COLO668 (cell line): ENCODE measurements at regions not wholly inside any gene's neighbourhood (a gene's known extent, or its start where the extent isn't known, plus 50 kb on each side); places are given as distances from the start of the nearest gene placed in this dataset.

Experiments
- DNase-seq: peaks from one replicate; lab custom pipeline; 2025; ENCODE audit not compliant: unreplicated experiment; lab: John Stamatoyannopoulos, UW

DNA sequence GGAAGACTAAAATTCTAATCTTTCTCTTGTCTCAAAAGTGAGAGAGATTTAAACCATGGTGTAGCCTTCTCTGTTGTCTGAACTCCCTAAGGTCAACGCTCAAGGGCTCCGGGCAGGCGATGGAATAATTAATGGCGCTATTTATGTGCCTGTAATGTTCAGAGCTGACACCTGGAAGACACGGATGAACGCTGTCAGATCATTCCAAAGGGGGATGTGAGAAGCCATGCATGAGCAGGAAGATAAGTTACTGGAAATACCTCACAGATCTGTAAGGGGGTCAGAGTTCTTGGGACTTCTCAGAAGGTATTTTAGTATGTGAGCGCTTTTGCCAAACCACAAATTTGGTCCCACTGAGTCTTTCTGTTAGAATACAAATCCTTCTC, 73.3 kb upstream of the MTPN start:
- no peak for DNase-seq

DNA sequence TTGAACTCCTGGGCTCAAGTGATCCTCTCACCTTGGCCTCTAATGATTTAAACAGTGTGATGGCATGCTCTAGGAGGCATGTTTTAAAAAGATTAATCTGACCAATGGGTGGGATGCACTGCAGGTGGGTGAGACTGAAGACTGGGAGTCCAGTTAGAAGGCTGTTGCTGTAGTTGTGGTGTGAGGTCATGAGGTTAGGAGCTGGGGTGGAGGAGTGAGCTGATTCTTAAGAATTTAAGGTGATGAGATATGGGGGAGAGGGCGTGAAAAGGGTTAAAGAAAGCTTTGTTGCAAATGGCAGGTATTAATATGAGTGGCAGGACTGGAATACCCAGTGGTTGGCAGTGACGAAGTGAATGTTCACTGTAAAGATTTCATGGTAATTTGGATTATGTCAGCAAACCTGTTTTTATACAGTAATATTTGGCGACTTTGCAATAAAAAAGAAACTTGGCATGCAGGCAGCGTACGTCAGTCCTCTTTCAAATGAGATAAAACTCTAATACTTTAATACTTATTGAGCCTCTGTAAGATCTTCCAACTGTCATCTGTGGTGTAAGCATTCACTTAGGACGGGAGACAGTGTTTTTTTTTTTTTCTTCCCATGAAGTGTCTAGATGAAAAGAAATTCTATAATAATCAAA, 72.8 kb upstream of the MTPN start:
- DNase-seq = no peak

DNA sequence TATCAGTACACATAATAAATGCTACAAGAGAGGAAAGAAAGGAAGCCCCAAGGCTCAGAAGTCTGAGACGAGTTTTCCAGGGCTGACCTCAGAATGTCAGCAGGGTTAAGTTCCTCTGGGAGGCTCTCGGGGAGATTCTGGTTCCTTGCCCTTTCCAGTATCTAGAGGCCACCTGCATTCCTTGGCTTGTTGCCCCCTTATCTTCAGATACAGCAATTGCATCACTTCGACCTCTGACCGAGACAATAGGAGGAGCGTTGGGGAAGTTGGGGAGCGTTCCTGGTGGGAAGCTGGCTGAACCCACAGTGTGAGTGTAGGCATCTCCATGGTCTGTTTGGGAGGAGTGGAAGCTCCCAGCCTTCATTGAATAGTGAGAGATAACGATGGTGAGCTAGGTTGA, 72.0 kb upstream of the MTPN start:
- no peak for DNase-seq

DNA sequence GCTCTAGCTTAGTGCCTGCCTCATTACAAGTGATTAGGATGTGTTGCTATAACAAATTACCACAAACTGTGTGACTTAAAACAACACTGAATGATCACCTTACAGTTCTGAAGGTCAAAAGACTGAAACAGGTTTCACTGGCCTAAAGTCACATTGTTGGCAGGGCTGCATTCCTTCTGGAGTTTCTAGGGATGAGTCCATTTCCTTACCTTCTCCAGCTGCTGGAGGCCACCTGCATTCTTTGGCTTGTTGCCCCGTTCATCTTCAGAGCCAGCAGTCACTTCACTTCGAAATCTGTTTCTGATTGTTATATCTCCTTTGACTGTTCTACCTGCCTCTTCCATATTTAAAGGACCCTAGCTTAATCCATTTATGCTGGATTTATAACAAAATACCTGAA, 69.4 kb upstream of the MTPN start:
- no peak for DNase-seq

DNA sequence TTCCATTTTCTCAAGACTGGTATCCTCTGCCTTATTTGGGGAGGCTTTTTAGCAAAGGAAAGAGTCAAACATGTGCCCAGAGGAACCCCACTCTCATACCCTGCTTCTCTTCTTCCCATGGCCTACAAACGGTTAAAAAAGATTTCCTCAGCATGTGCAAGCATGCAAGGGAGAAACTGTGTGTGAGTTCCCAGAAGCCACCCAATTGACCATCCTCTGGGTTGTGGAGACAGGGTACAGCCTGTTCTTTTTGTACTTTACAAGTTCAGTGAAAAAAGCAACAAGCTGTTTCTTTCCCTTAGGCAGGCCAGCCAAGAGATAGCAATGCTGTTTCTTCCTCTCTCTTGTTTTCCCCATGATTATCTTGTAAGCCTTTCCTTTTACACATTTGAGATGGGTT, 68.8 kb upstream of the MTPN start:
- no peak for DNase-seq

DNA sequence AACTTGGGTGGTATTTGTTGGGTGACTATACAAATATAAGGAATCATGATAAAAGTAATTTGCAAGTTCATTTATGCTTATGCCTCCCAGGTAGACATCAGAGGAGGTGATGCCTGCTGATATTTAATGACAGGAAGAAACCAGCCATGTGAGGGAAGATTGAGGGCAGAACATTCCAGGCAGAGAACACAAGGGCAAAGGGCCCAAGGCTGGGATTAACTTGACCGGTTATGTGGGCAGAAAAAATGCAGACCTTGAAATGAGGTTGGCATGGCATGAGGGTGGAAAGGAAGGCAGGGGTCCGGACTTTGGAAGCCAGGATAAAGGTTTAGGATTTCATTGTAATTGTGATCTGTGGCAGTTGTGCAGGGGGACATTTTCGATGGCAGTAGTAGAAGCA, 68.0 kb upstream of the MTPN start:
- no peak for DNase-seq

DNA sequence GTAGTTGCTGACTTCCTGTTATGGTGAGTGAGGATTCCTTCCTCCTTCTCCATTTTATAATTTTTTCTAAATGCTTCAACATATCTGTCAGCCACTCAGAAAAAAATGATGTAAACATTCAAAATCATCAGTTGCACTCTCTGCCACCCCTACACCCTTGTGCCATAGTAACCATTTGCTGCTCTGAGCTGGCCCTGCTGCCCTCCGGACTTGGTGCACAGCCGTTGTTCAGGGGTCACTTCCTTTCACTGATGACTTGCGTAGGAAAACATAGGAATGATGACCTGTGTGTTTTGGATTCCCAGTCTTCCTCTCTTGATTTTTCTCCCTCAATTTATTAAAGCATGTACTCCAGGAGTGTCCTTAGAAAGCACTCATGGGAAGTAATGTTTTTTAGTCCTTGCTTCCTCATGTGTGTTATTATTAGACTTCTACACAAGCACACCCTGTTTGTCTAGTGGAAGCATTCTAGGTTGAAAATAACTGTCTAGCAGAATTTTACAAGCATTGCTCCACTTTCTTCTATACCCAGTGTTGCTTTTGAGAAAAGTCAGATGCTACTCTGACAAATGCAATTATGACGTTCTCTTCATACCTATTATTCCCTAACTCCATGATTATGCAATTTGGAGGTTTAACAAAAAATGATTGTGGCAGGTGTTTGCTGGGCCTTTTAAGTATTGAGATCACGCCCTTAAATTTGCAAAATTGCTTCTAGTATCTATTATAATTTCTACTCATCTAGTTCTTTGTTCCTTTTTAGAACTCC, 62.6 kb upstream of the MTPN start:
- no peak for DNase-seq

DNA sequence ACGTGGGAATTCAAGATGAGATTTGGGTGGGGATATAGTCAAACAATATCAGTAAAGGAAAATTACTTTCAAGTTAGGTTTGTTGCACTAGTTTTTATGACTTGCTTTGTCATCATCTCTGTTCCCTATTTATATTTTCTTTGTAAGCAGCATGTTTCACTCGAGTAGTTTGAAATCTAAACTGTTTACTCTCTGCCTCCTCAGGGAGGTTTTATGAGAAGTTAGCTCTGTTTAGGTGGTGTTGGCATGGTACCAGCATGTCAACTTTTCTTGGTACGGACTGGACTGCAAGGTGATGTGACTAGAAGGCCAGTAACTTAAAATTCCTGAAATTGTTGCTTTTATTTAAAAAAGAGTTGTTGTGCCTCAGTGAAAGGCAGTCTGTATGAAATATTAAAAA, 59.2 kb upstream of the MTPN start:
- DNase-seq = no peak

DNA sequence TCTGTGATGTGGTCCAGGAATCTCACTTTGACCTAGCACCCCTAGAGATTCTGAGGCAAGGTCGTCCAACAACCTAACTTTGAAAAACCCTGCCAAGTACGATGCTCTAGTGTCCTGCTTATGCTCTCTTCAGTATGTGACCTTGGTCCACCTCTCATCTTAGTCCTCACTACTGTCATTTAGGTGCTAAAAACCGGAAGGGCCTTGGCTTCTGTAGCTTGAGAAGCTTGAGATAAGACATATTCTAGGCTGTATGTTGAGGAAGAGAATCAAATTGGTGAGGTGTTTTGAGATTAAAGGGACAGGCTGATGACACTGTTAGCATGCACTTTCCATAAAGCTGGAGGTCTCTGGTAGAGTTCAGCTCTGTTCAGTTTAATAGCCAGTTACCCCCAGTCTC, 57.0 kb upstream of the MTPN start:
- DNase-seq = no peak

DNA sequence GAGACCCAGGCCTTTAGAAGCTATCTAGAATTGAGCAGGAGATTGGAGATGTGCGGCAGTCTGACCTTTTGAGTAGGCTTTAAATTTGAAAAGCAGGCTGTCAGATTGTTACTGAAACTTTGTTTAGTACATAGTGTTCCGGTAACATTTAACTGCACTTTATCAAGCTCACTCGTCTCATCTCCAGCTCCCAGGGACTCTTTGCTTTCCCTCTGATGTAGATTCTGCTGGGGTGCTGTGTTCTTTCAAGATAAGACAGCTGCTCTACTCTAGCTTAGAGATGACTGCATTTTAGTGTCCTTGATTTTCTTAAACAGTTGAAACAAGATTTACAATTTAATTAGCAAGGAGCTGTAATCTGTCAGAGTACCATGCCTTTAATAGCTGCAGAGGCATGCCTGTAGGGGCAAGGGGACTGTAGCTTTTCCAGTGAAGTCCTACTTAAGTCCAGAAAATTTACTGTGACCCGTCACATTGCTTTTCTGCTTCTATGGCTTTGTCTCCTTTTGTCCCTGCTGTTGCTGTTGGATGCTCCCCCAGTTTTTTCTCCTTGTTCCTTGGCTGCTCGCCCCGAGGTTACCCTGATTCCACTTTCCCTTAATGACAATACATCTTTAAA, 56.4 kb upstream of the MTPN start:
- no peak for DNase-seq

DNA sequence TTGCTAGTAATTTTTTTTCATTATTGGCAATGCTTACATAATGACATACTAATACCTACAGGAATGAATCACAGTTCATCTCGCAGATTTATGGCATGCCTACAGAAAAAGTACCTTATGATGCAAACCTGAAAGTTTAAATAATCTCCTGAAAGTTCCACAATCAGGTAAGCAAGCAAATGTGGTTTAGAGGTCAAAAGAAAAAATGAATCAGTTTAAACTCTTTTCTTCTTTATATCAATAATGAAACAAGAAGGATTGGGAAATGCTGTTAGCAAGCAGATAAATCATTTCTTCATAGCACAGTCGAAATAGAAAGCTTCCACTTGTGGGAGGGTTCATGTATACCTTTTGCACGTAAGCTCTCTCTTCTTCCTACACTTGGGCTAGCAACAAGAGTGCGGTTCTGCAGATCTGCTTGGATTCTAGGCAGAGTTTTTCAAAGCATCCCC, 53.7 kb upstream of the MTPN start:
- no peak for DNase-seq

DNA sequence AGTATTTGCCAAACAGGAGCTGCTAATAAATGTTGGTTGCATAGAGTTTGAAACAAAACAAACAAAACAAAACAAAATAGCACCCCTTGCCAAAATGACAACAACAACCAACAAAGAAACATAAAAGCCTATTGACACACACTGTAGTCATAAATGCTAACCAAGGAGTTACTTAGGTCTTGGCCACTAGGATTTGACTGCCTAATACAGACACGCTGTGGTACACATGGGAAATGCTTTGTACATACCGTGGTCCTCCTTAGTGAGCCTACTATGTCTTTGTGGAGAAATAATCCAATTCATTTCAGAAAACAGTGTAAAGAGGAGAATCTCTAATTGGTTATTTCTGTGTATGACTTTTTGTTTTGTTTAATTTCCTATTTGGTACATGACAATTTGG, 53.2 kb upstream of the MTPN start:
- no peak for DNase-seq

DNA sequence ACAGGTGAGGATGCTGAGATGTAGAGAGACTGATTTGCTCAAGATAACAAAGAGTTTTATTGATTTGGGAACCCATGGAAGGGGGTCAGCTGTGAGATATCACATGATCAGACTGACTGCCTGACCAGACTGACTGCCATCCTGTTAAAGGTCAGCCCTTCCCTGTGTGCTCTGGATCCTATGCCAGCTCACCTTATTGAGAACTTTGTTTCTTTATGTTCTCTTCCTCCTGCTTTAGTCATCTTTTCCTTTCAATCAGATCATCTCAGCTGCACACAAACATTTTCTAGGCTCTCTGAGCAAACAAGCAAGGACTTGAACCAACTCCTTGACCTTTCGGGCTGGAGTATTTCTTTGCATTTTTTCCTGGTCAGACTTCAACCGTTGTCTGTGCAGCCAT, 50.0 kb upstream of the MTPN start:
- no peak for DNase-seq
